Cardiac fibroblast (primary cell): ENCODE measurements at regions not wholly inside any gene's neighbourhood (a gene's known extent, or its start where the extent isn't known, plus 50 kb on each side); places are given as distances from the start of the nearest gene placed in this dataset.
"Not testable (repeated sequence)": the region's sequence is repeated elsewhere in the genome, so short reads cannot be mapped to it uniquely, and the experiment has no call there.

Experiments used
- DNase-seq, 2 donors: peaks; one replicate each; pipeline versions ENCODE4 v3.0.0 to v3.0.0-alpha.2; 2010; ENCODE audit warnings: low read depth in 2 of 2
- H3K4me3 ChIP-seq, 2 donors: replicated peaks in 1 of 2; 1 replicate in 1 of 2; 2 replicates in 1 of 2; pipeline ENCODE4 v1.5.1; 2011; ENCODE audit warnings: low read depth in 2 of 2, low read length in 2 of 2, mild to moderate bottlenecking in 2 of 2, moderate library complexity in 1 of 2
- CTCF ChIP-seq: IDR thresholded peaks from one replicate; pipeline ENCODE4 v1.5.1; 2011; ENCODE audit warnings: low read depth, mild to moderate bottlenecking, low read length, inconsistent platforms

- no peak for TF ChIP-seq CTCF
- H3K4me3 ChIP-seq = no peak overlapping the region
- no peak for DNase-seq
Measured at GRCh38 chr12:102675672-102676071, 195.3 kb upstream of the IGF1 start.

GRCh38 chr12:102673606-102674005 is 193.2 kb upstream of the IGF1 start:
- no peak for DNase-seq
- H3K4me3 ChIP-seq = no peak overlapping the region
- TF ChIP-seq CTCF = no peak

- DNase-seq = not testable (repeated sequence)
Measured at GRCh38 chr12:102672212-102672611, 191.8 kb upstream of the IGF1 start.

GRCh38 chr12:102669056-102669455 is 188.7 kb upstream of the IGF1 start:
- TF ChIP-seq CTCF = no peak
- no peak for DNase-seq
- H3K4me3 ChIP-seq = no peak overlapping the region

More at GRCh38 chr12:102672212-102672611, 191.8 kb upstream of the IGF1 start:
- not testable (repeated sequence) for H3K4me3 ChIP-seq

GRCh38 chr12:102666176-102666575 is 185.8 kb upstream of the IGF1 start:
- not testable (repeated sequence) for DNase-seq, H3K4me3 ChIP-seq

GRCh38 chr12:102659200-102659911 is 179.0 kb upstream of the IGF1 start:
- no peak overlapping the region for H3K4me3 ChIP-seq
- no peak for TF ChIP-seq CTCF
- no peak for DNase-seq

- no peak overlapping the region for H3K4me3 ChIP-seq
- no peak for TF ChIP-seq CTCF
- DNase-seq = no peak
Measured at GRCh38 chr12:102653406-102653805, 173.0 kb upstream of the IGF1 start.

- no peak for TF ChIP-seq CTCF
Measured at GRCh38 chr12:102652645-102653313, 172.4 kb upstream of the IGF1 start.

More at GRCh38 chr12:102652645-102653313, 172.4 kb upstream of the IGF1 start:
- no peak for DNase-seq
- no peak overlapping the region for H3K4me3 ChIP-seq
